NK-92 (cell line): ENCODE measurements at regions not wholly inside any gene's neighbourhood (a gene's known extent, or its start where the extent isn't known, plus 50 kb on each side); places are given as distances from the start of the nearest gene placed in this dataset.

Experiments
- DNase-seq: peaks from one replicate; lab custom pipeline; 2025; ENCODE audit not compliant: unreplicated experiment; lab: John Stamatoyannopoulos, UW

DNA sequence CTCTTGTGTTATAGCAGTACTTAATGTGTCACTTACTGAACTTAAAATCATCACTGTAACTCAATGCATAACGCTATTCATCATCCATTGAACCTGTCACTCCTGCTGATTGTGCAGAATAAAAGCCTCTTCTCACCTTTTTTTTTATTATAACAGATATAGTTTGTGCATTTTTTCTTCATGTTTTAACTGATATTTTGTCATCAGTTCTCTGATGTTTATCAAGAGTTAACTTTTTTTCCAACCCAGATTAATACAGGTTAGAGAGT is 100.4 kb downstream of the SLIT2 start:
- DNase-seq, result no peak

DNA sequence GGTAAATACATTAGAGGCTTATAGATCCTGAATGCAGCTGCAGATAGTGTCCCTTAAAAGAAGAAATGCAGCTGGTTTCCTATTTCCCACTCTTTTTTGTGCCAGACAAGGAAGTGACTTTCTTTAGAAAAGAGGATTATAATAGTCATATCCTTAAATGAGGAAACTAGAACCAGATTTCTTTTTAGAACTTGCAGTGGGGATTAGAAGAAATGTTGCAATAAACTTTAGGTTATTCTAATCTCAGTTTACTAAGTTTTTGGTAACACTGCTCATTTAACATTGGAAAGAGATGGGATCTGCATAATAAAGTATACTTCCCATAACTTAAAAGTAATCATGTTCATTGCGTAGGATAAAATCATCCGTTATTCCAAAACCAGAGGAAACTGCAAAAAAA is 101.9 kb downstream of the SLIT2 start:
- DNase-seq, result no peak

DNA sequence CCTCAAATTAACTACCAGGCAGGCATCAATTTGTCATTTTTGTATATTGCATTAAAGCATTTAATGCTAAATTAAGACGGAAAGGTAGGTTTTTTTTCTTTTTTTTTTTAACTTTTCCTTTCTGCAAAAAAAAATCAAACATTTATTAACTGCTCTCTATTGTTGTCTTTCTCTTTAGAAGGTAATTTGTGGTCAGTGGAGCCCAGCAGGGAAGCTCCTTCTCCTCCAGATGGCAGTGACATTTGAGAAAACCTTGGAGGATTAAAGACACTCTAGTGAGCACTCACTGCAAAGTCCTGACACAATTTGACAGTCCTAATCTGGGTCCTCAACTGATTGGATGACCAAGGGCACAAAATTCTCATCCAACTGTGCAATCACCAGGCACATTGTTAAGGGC is 102.4 kb downstream of the SLIT2 start:
- DNase-seq, result no peak

DNA sequence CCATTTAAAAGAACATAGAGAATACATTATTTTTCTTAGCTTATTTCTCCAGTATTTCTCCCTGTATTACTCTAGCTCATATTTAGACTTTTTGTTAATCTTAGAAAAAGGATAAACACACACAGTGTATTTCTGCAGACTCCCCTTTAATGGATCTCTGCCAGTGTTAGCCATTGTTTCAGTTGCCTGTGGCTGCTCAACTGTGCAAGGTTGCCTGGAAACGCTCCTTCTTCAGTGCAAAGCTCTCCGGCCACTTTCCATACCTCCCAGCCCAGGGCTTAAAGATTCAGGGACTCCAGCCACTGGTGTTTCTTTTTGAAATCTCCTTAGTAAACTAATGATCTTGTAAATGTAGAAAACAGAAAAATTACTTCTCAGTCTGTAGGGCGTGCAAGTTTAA is 104.9 kb downstream of the SLIT2 start:
- no peak for DNase-seq

DNA sequence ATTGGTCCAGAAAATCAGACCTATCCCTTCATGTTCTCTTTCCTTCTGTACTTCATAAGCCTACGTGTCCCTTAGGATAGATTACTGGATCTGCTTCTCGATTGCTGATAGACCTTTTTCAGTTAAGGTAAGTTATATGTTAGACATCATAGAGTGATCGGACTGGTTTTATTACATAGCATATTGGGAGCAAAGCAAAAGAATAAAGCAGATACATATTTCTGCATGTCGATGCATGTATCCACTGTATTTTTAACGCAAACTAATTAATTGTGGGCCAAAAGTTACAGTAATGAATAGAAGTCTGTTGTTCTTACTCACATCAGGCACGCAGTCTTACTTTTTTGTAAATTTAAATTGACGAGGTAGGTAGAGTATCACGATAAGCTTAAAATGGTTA is 106.4 kb downstream of the SLIT2 start:
- no peak for DNase-seq

DNA sequence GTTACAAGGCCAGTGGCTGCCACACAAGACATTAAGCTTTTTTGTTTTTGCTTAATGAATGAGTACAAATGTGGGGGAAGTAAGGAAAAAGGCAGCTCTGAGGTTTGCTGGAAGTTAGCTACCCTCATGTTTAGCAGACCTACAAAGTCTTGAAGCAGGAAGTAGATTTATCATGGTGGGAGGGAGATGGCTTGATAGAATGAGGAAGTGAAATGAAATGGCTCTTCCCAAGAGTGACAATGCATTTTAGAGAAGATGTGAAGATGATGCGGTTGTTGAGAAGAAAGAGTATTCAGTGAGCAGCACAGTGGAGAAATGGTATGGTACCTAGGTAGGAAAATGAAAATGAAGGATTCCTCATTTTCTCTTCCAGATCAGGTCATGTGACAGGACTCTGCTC is 108.0 kb downstream of the SLIT2 start:
- DNase-seq, result no peak

DNA sequence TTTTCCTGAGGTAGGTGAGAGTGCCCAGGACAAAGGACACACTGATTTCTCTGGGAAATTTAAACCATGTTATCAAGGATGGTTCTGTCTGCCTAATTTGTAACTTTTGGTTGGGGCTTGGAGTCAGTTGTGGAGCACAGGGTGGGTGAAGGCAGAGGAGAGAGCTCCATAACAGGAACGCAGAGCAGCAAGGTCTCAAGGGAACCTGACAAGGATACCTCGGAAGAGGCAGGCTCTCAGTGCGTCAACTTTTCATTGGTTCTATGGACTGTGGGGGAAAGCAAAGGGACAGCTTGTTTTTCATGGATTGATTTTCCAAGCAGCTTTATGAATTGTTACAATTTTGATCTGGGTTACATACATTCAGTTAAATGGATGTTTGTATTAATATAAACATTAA is 110.4 kb downstream of the SLIT2 start:
- DNase-seq, result no peak

DNA sequence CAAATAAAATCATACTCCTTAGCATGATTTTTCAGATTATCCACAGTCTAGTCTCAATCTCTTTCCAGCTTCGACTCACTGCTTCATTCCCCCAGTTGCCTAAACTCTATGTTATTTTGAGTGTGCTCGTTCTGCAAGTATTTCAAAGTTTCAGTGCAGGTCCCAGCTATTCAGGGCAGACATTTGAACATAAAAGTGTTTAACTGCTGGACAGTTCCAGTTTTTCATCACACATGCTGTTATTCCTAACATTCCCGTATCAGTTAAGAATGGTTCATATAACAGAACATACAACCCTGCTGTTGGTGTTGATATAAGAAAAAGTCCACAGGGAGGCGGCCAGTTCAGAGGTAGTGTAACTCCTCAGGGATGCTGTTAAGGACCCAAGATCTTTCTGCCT is 113.3 kb downstream of the SLIT2 start:
- no peak for DNase-seq

DNA sequence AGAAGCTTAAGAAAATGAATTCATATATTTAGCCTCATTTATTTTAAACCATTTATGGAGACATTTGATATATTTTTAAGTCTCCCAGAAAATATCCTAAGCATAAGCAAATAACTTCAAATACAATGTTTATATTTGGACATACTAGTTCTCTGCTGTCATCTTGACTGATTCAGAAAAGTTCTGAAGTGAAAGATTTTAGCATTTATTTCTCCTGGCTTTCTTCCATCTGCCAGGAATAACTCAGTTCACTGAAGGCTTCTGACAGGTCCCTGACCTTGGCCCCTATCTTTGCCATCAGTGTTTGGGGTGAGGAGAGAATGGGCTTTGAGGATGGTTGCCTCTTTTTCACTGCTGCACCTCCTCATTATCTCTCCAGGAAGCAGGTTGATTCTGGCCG is 115.7 kb downstream of the SLIT2 start:
- no peak for DNase-seq

DNA sequence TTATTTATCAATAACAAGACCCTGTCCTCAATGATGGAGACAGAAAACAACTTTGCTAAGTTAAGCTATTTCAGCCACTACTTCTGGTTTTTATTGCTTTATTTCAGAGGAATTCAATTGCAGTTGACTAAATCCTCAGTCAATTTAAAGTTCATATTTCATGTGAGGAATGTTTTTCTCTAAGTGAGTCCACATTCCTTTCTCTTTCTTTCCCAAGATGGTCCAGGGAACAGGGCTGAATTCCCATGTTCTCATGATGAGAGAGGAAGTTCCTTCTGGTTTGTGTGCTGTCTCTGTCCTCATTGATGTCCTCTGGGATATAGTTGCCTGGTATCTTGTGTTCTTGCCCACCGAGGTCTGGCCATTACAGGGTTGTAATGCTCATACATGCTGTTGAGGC is 117.2 kb downstream of the SLIT2 start:
- no peak for DNase-seq

DNA sequence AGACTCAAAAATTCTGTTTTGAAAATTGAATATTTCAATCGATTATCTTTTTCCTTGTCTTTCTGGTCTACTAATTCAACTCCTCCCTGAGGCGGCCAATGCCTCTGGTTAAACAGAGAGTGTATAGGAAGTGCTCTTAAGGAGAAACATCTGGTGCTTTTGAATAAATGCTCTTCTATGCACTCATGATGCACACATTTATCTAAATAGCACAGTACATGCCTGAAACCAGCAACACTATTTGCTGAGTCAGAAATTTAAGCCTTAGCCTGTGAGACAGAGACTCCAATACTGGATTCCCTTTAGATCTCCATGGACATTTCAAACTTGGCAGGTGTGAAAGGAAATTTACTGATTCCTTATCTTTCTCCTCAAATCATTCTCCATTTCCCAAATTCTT is 118.6 kb downstream of the SLIT2 start:
- no peak for DNase-seq

DNA sequence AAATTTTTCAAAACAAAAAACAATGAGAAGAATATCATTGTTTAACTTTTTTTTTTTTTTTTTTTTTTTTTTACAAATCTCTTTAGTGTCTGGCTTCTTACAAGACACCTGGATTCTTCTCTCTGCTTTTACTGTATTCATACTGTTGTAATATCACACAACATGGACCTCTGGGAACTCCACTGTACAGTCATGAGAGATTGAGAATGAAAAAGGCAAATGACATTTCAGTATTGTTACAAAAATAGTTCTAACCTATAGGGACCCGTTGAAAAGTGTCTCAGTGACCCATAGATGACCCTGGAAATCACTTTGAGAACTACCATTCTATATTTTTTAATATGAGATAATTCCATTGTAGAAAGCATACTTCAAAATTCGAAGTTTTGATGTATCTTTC is 124.4 kb downstream of the SLIT2 start:
- DNase-seq, result no peak

DNA sequence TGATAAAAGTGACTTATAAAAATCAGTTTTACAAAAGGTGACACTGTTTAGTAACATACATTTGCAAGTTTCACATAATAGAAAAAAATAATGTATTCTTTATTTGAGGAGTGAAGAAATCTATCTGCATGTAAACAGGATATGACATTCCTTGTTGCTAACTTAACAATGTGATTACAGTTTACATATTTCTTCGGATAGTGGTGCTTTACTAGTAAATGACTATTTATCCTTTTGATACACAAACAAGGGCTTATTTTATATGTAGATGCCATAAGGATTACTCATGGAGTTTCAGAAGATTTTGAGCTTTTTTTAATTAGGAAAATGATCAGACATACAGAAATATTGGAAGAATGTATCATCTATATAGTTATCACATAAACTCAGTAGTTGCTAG is 126.5 kb downstream of the SLIT2 start:
- DNase-seq, result no peak

DNA sequence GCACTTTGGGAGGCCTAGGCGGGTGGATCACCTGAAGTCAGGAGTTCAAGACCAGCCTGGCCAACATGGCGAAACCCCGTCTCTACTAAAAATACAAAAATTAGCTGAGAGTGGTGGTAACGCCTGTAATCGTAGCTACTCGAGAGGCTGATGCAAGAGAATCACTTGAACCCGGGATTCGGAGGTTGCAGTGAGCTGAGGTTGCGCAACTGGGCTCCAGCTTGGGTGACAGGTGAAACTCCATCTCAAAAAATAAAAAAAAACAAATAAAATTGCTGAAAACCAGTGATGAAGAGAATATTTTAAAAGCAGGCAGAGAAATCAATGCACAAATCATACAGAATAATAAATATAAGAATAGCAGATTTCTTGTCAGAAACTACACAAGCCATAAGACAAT is 129.3 kb downstream of the SLIT2 start:
- DNase-seq, result no peak

DNA sequence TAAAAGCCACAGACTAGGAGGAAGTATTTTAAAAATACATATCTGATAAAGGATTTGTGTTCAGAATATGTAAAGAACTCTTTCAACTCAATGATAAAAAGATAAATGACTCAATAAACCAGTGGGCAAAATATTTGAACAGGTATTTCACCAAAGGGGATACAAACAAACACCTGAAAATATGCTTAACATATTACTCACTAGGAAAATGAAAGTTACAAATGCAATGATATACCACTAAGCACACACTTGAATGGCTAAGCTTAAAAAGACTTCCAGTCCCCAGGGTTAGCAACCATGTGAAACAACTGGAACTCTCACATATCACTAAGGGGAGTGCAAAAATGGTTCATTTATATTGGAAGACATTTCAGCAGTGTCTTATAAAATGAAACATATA is 131.6 kb downstream of the SLIT2 start:
- DNase-seq, result no peak

DNA sequence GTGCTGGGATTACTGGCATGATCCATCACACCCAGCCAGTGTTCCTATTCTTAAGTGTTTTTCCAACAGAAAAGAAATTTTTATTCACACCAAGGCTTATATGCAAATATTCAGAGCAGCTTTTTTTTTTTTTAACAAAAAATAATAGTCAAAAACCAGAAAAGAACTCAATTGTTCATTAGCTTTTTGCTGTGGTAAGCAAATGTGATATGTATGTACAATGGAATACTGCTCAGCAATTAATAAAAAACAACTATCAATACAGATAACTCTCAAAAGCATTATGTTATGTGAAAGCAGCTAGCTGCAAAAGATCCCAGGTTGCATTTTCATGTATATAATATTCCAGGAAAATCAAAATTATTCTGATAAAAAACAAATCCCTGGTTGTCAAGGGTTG is 132.3 kb downstream of the SLIT2 start:
- no peak for DNase-seq

DNA sequence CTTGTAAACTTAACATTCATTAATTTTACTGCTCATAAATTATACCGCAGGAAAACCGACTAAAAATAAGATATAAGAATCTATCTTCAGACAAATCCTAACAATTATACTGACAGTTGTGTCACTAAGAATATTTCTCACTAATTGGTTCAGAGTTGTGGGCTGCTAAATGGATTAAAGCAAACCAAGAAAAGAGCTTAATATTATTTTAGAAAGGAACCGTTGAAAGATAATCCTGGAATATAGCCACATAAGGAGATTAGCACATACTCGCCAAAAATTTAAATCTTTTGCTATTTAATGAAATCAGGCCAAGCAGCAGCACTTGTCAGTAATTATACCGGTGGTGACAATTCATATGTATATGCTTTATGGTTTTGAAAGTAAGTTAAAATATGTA is 132.8 kb downstream of the SLIT2 start:
- no peak for DNase-seq

DNA sequence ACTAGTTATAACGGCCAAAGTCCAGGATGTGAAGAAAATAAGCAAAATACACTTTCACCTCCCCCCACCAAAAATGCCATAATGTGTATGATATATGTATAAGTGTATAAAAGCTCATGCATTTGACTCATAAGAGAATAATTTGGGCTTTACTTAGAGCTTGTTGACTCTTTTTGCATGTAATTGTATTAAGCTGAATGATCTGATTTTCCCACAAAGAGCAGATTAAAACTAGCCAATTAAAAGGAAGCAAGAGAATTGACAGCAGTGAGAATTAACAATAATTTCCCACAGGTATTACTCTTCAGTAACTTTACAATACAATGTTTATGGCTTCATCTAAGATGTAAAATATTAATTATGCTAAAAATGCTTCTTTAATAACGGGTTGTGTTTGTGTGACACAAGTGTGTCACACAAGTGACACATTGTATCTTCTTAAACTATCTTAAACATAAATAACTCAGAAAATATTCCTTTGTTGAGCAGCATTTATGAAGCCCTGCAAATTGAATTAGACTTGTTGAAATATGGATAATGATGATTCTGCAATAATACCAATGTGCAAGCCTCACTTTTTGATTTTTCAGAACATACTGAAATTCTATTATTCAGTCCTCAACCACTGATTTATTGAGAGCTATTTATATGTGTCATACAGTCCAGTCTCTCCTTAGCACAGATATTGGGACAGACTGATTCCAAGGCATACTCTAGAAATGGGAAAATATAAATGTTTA is 134.5 kb downstream of the SLIT2 start:
- DNase-seq, result no peak

DNA sequence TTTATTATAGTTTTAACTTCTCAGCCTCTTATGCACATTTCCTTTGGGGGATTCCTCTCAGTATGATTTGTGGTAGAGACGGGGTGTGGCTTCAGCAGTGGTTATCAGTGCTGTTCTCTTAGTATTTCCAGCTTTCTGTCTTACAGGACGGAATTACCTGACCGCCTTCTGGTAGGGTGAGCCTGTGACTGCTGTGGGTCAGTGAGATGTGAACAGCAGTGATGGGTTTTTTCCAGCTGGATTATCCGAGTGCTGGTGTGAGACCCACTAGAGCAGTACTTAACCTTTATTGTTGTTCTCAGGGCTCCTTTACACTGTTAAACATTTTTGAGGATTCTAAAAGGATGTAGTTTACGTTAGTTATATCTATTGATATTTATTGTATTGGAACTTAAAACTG is 135.2 kb downstream of the SLIT2 start:
- DNase-seq, result no peak

DNA sequence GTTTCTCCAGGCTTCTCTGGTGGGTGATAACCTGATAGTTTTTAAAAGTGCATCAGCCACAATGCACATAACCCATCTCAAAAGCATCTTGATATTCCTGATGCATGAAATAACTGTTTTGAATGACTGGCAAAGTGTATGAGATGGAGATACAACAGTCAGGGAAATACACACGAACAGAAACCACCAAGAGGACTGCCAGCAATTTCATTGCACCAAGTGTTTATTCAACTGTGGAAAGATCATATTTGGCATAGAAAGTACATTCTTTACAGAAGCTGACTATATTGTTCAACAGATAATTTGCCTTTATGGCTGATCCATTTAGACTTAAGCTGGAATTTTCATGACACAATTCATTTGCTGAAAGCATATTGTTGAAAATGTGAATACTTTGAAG is 139.5 kb downstream of the SLIT2 start:
- no peak for DNase-seq

DNA sequence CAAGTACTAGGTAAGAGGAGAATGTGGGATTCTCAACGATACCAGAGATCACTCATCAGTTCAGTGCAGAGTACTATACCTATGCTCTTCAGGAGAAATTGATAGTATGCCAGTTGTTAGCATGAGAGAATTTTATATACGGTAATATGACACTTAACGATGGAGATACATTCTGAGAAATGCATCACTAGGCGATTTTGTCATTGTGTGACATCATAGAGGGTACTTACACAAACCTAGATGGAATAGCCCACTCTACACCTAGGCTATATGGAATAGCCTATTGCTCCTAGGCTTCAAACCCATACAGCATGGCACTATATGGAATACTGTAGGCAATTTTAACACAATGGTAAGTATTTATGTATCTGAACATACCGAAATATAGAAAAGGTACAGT is 140.2 kb downstream of the SLIT2 start:
- no peak for DNase-seq

DNA sequence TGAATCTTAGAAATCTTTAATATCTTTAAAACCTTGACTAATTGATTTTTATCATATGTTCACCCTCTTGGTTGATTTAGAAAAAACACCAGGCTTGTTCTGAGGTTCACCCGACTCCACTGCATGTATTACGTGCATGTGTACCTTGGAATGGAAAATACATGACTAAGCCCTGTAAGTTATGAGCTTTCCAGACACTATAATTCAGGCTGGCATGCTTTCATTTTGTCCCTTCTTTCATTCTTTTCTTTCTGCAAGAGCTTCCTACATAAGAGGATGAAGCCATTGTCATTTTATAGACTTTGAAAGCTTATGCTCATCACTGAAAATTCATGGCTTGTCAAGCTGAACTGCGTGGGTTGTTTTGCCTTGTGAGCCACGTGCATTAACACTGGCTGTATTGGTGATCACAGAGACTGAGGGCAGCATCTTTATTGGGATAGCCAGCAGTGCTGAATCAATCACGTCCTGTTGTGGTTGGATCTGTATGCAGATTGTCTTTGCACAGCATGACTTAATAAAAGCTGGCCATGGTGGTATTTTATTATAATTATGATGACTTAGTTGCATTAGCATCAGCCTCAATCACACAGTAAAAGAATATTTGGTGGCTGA is 141.9 kb downstream of the SLIT2 start:
- DNase-seq, result no peak

DNA sequence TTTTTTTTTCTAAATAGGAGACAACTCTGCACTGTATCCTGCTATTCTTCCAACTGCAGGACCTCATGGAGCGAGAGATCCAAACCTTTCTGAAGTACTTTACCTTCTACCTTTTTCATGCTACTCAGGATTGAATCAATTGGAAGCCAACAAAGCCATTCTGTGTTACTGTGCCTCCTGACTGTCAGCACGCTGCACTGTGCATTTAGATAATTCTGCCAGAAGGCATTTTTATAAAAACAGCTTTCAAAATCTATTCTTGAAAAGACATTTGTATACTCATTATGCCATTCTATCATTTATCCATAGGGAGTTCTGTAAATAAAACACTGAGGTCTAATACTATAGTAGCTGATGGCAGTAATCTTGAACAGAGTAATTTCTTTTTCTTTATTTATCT is 142.8 kb downstream of the SLIT2 start:
- DNase-seq, result no peak
